OCI-LY1 (cell line): ENCODE measurements at regions not wholly inside any gene's neighbourhood (a gene's known extent, or its start where the extent isn't known, plus 50 kb on each side); places are given as distances from the start of the nearest gene placed in this dataset.

Experiments
- H2AFZ ChIP-seq: fragments of 200-600 bp; sonication (generic), shearing (Covaris generic); 2 replicates; pipeline ENCODE4 v1.6.0; 2014; ENCODE audit warnings: antibody characterized with exemption, mild to moderate bottlenecking, low read length
- H3F3A ChIP-seq: fragments of 200-600 bp; sonication (generic), shearing (Covaris generic); 2 replicates; pipeline ENCODE4 v1.6.0; 2014; ENCODE audit warnings: mild to moderate bottlenecking, antibody characterized with exemption, low read length, moderate library complexity; ENCODE audit not compliant: insufficient read depth
- H3K27ac ChIP-seq: fragments of 200-600 bp; sonication (generic); 2 replicates; pipeline ENCODE4 v1.5.1; 2014; ENCODE audit warnings: low read length, mixed run types, mild to moderate bottlenecking, low read depth; ENCODE audit not compliant: poor library complexity, severe bottlenecking
- H3K27me3 ChIP-seq: fragments of 200-600 bp; sonication (generic); 2 replicates; pipeline ENCODE4 v1.6.0; 2014; ENCODE audit warnings: antibody characterized with exemption, mild to moderate bottlenecking, low read length, moderate library complexity; ENCODE audit not compliant: insufficient read depth
- H3K36me3 ChIP-seq: fragments of 200-600 bp; sonication (generic); 2 replicates; pipeline ENCODE4 v1.6.1; 2014; ENCODE audit warnings: mild to moderate bottlenecking, antibody characterized with exemption, low read length, moderate library complexity, mixed read lengths; ENCODE audit not compliant: insufficient read depth
- H3K4me1 ChIP-seq: fragments of 200-600 bp; sonication (generic); 2 replicates; pipeline ENCODE4 v1.5.1; 2014; ENCODE audit warnings: mild to moderate bottlenecking, low read length, moderate library complexity; ENCODE audit not compliant: insufficient read depth, severe bottlenecking
- H3K4me2 ChIP-seq: fragments of 200-600 bp; sonication (generic), shearing (Covaris generic); 2 replicates; pipeline ENCODE4 v1.6.1; 2014; ENCODE audit warnings: low read length
- H3K4me3 ChIP-seq: fragments of 200-600 bp; sonication (generic); 2 replicates; pipeline ENCODE4 v1.5.1; 2014; ENCODE audit warnings: low read length, low read depth, mild to moderate bottlenecking, mixed read lengths; ENCODE audit not compliant: poor library complexity, severe bottlenecking
- H3K79me2 ChIP-seq: fragments of 200-600 bp; shearing (Covaris generic); 2 replicates; pipeline ENCODE4 v1.6.1; 2016; ENCODE audit warnings: mixed run types, low read length, mixed read lengths; ENCODE audit not compliant: insufficient read depth
- H3K9ac ChIP-seq: fragments of 200-600 bp; sonication (generic), shearing (Covaris generic); 2 replicates; pipeline ENCODE4 v1.6.1; 2014; ENCODE audit warnings: mild to moderate bottlenecking, low read length, mixed read lengths
- H3K9me2 ChIP-seq: fragments of 200-600 bp; sonication (generic), shearing (Covaris generic); 2 replicates; pipeline ENCODE4 v1.6.1; 2014; ENCODE audit warnings: low read depth, mild to moderate bottlenecking, low read length, mixed read lengths
- H3K9me3 ChIP-seq: fragments of 200-600 bp; shearing (Covaris generic); 2 replicates; pipeline ENCODE4 v1.6.1; 2014; ENCODE audit warnings: low read length, mixed read lengths
- H4K20me1 ChIP-seq: fragments of 200-600 bp; sonication (generic), shearing (Covaris generic); 2 replicates; pipeline ENCODE4 v1.6.0; 2016; ENCODE audit warnings: mild to moderate bottlenecking, low read length; ENCODE audit not compliant: insufficient read depth
- EZH2 ChIP-seq: fragments of 200-600 bp; sonication (generic), shearing (Covaris generic); IDR thresholded peaks from 2 replicates; pipeline ENCODE4 v1.8.0; 2017; ENCODE audit warnings: borderline replicate concordance, mixed run types, mild to moderate bottlenecking, antibody characterized with exemption, low read length, moderate library complexity, mixed read lengths
- TF ChIP-seq, protein P1 (sequence below): fragments of 200-600 bp; sonication (generic), shearing (Covaris generic); IDR thresholded peaks from 2 replicates; pipeline ENCODE4 v1.5.1; 2017; ENCODE audit warnings: mild to moderate bottlenecking, antibody characterized with exemption, low read length, moderate library complexity, mixed read lengths

DNA sequence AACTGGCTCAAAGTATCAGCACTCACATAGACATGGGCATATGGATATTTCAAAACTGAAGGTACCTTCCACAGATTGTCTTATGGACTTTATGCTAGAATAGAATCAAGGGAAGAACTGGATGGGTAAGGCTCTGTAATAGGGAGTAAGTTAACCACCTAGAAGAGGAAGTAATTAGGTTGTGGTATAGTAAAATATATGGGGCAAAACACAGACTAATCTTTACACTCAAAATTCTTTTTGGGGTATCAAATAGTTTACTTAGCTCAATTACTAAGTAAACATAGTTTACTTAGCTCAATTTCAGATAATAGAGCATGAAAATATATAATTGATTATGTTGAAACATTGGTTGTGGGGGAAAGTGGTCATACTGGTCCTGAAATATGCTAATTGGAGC lies 94.2 kb upstream of the ATXN1 start:
- no peak overlapping the region for H3K4me2 ChIP-seq
- H3K79me2 ChIP-seq = no peaks in the 10 kb centered on the region
- no peak overlapping the region for H3K27ac ChIP-seq
- no peaks in the 10 kb centered on the region for H3K4me1 ChIP-seq
- H3K9me2 ChIP-seq = no peaks in the 10 kb centered on the region
- H2AFZ ChIP-seq = no peak overlapping the region
- no peaks in the 10 kb centered on the region for H3F3A ChIP-seq
- TF ChIP-seq EZH2 = no peak
- TF ChIP-seq, protein P1, sequence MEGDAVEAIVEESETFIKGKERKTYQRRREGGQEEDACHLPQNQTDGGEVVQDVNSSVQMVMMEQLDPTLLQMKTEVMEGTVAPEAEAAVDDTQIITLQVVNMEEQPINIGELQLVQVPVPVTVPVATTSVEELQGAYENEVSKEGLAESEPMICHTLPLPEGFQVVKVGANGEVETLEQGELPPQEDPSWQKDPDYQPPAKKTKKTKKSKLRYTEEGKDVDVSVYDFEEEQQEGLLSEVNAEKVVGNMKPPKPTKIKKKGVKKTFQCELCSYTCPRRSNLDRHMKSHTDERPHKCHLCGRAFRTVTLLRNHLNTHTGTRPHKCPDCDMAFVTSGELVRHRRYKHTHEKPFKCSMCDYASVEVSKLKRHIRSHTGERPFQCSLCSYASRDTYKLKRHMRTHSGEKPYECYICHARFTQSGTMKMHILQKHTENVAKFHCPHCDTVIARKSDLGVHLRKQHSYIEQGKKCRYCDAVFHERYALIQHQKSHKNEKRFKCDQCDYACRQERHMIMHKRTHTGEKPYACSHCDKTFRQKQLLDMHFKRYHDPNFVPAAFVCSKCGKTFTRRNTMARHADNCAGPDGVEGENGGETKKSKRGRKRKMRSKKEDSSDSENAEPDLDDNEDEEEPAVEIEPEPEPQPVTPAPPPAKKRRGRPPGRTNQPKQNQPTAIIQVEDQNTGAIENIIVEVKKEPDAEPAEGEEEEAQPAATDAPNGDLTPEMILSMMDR = no peak
- H3K4me3 ChIP-seq = no peak overlapping the region
- no peaks in the 10 kb centered on the region for H4K20me1 ChIP-seq
- H3K27me3 ChIP-seq = no peaks in the 10 kb centered on the region
- H3K36me3 ChIP-seq = no peaks in the 10 kb centered on the region
- no peak overlapping the region for H3K9ac ChIP-seq
- no peaks in the 10 kb centered on the region for H3K9me3 ChIP-seq

DNA sequence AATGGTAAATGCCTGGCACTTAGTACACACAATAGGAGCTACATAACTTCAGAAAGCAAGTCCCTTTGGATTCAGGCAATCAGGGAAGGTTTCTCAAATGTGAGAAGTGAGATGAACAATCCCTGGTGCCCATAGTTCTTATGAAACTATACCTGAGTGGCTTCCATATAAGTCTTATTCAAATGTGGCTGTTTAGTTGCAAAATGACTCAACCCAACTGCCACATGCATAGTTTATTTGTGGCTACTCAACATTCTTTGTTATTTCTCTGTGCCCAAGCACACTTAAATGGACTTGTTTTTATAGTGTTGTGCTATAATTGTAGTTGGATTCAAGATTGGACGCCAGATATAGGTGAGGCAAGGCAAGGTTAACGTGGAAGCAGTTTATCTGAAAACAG lies 93.7 kb upstream of the ATXN1 start:
- no peak overlapping the region for H3K27ac ChIP-seq
- no peaks in the 10 kb centered on the region for H3K36me3 ChIP-seq
- no peaks in the 10 kb centered on the region for H4K20me1 ChIP-seq
- no peaks in the 10 kb centered on the region for H3K27me3 ChIP-seq
- H2AFZ ChIP-seq = no peak overlapping the region
- H3K9ac ChIP-seq = no peak overlapping the region
- no peaks in the 10 kb centered on the region for H3K9me2 ChIP-seq
- no peaks in the 10 kb centered on the region for H3F3A ChIP-seq
- H3K4me3 ChIP-seq = no peak overlapping the region
- no peaks in the 10 kb centered on the region for H3K79me2 ChIP-seq
- no peak for TF ChIP-seq EZH2
- TF ChIP-seq, protein P1 = no peak
- H3K4me2 ChIP-seq = no peak overlapping the region
- no peaks in the 10 kb centered on the region for H3K9me3 ChIP-seq
- no peaks in the 10 kb centered on the region for H3K4me1 ChIP-seq

DNA sequence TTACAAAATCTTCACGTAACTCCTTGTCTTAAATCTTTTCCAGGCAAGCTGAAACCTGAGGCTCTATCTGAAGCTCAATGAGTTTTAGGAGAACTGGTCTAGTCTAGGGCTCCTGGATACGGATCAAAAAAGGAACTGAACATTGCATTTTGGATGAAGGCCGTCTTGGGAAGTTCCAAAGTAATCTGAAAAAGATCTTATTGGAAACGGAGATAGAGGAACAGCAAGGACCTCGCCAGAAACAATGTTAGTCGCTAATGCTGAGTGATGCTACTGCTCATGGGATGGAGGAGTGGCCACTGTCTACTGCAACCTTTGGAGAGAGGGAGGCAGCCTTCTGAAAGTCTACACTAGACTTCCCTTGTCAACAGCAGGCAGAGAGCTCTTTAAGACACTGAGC lies 91.4 kb upstream of the ATXN1 start:
- no peak for TF ChIP-seq EZH2
- TF ChIP-seq, protein P1 = no peak

More for the DNA sequence above, 91.4 kb upstream of the ATXN1 start:
- Histone ChIP-seq H3K27ac (no peak overlapping the region), H3K4me3 (no peak overlapping the region), H4K20me1 (no peaks in the 10 kb centered on the region), H3F3A (no peaks in the 10 kb centered on the region), H3K4me1 (no peaks in the 10 kb centered on the region), H3K4me2 (no peak overlapping the region), H3K9me2 (no peaks in the 10 kb centered on the region), H3K27me3 (no peaks in the 10 kb centered on the region), H3K9me3 (no peaks in the 10 kb centered on the region), H3K79me2 (no peaks in the 10 kb centered on the region), H3K36me3 (no peaks in the 10 kb centered on the region), H3K9ac (no peak overlapping the region), H2AFZ (no peak overlapping the region)
